HL-60 (cell line): ENCODE measurements at regions not wholly inside any gene's neighbourhood (a gene's known extent, or its start where the extent isn't known, plus 50 kb on each side); places are given as distances from the start of the nearest gene placed in this dataset.

ENCODE experiments used
- DNase-seq, 2 experiments: peaks; one replicate each; pipeline ENCODE4 v3.0.0-alpha.2; 2010 to 2020; ENCODE audit warnings: low read depth in 1 of 2, low spot score in 1 of 2
- H3K27ac ChIP-seq: fragments of 250-450 bp; sonication (Bioruptor Pico); replicated peaks from 2 replicates; pipeline ENCODE4 v1.5.1; 2020; ENCODE audit warnings: mild to moderate bottlenecking, moderate library complexity
- H3K27me3 ChIP-seq: fragments of 250-450 bp; sonication (Bioruptor Pico); 2 replicates; pipeline ENCODE4 v1.5.1; 2021; ENCODE audit warnings: mild to moderate bottlenecking, moderate library complexity; ENCODE audit not compliant: insufficient read depth, poor library complexity, severe bottlenecking
- H3K4me3 ChIP-seq: replicated peaks from 2 replicates; pipeline ENCODE4 v1.5.1; 2011; ENCODE audit warnings: mild to moderate bottlenecking, control low read depth, low read length; ENCODE audit not compliant: insufficient read depth
- CTCF ChIP-seq: IDR thresholded peaks from one replicate; pipeline ENCODE4 v1.5.1; 2011; ENCODE audit warnings: low read length, control low read depth, inconsistent platforms; ENCODE audit not compliant: insufficient read depth
- GABPA ChIP-seq: IDR thresholded peaks from 2 replicates; pipeline ENCODE4 v1.6.1; 2012; ENCODE audit warnings: low read depth
- POLR2AphosphoS5 ChIP-seq: IDR thresholded peaks from 2 replicates; pipeline ENCODE4 v1.6.1; 2012; ENCODE audit warnings: low read depth
- REST ChIP-seq: IDR thresholded peaks from 2 replicates; pipeline ENCODE4 v1.6.1; 2012; ENCODE audit warnings: low read depth; ENCODE audit not compliant: insufficient replicate concordance
- SPI1 ChIP-seq: IDR thresholded peaks from 2 replicates; pipeline ENCODE4 v1.6.1; 2012; ENCODE audit warnings: low read depth, mild to moderate bottlenecking, borderline replicate concordance

- TF ChIP-seq SPI1, result no peak
- no peak for TF ChIP-seq GABPA
- TF ChIP-seq CTCF, result no peak
- no peak for TF ChIP-seq POLR2AphosphoS5
- no peak for TF ChIP-seq REST
Observed at GRCh38 chr2:57809230-57809629, 237.4 kb upstream of the VRK2 start.

GRCh38 chr2:57821088-57821487 is 225.5 kb upstream of the VRK2 start:
- no peak for TF ChIP-seq REST
- TF ChIP-seq CTCF, result no peak
- TF ChIP-seq GABPA, result no peak
- TF ChIP-seq SPI1, result no peak
- no peak for TF ChIP-seq POLR2AphosphoS5
- Histone ChIP-seq H3K4me3 (no peak overlapping the region), H3K27me3 (no peaks in the 10 kb centered on the region), H3K27ac (no peak overlapping the region)
- no peak for DNase-seq

More at GRCh38 chr2:57809230-57809629, 237.4 kb upstream of the VRK2 start:
- DNase-seq, result no peak
- no peaks in the 10 kb centered on the region for H3K27me3 ChIP-seq
- H3K4me3 ChIP-seq, result no peak overlapping the region
- no peak overlapping the region for H3K27ac ChIP-seq

- no peak overlapping the region for H3K4me3 ChIP-seq
- no peak for TF ChIP-seq GABPA
- TF ChIP-seq CTCF, result no peak
- no peak for TF ChIP-seq SPI1
- TF ChIP-seq POLR2AphosphoS5, result no peak
- H3K27me3 ChIP-seq, result no peaks in the 10 kb centered on the region
- H3K27ac ChIP-seq, result no peak overlapping the region
- no peak for DNase-seq
Observed at GRCh38 chr2:57828221-57828620, 218.4 kb upstream of the VRK2 start.

- TF ChIP-seq CTCF (no peak), GABPA (no peak), REST (no peak), SPI1 (no peak), POLR2AphosphoS5 (no peak)
- Histone ChIP-seq H3K27ac (no peak overlapping the region), H3K27me3 (no peaks in the 10 kb centered on the region), H3K4me3 (no peak overlapping the region)
- no peak for DNase-seq
Observed at GRCh38 chr2:57834666-57835065, 211.9 kb upstream of the VRK2 start.
